Ishikawa (cell line): ENCODE measurements at regions not wholly inside any gene's neighbourhood (a gene's known extent, or its start where the extent isn't known, plus 50 kb on each side); places are given as distances from the start of the nearest gene placed in this dataset.

Experiments used
- CEBPB ChIP-seq: IDR thresholded peaks from 2 replicates; pipeline ENCODE4 v1.6.1; 2012
- CREB1 ChIP-seq: IDR thresholded peaks from 2 replicates; pipeline ENCODE4 v1.6.1; 2012; ENCODE audit warnings: low read depth
- EGR1 ChIP-seq: IDR thresholded peaks from 2 replicates; pipeline ENCODE4 v1.6.1; 2012
- EP300 ChIP-seq: IDR thresholded peaks from 2 replicates; pipeline ENCODE4 v1.6.1; 2012; ENCODE audit warnings: borderline replicate concordance
- FOXM1 ChIP-seq: IDR thresholded peaks from 2 replicates; pipeline ENCODE4 v1.6.1; 2012; ENCODE audit warnings: low read depth, borderline replicate concordance
- MAX ChIP-seq: IDR thresholded peaks from 2 replicates; pipeline ENCODE4 v1.6.1; 2012
- NFIC ChIP-seq: IDR thresholded peaks from 2 replicates; pipeline ENCODE4 v1.6.1; 2012
- RAD21 ChIP-seq: IDR thresholded peaks from 2 replicates; pipeline ENCODE4 v1.6.1; 2012; ENCODE audit warnings: low read depth
- REST ChIP-seq: IDR thresholded peaks from 2 replicates; pipeline ENCODE4 v1.6.1; 2012; ENCODE audit warnings: low read depth, mild to moderate bottlenecking
- TAF1 ChIP-seq: IDR thresholded peaks from 2 replicates; pipeline ENCODE4 v1.6.1; 2012; ENCODE audit warnings: low read depth, mild to moderate bottlenecking
- TCF12 ChIP-seq: IDR thresholded peaks from 2 replicates; pipeline ENCODE4 v1.6.1; 2012; ENCODE audit warnings: low read depth
- TEAD4 ChIP-seq: IDR thresholded peaks from 2 replicates; pipeline ENCODE4 v1.6.1; 2012
- YY1 ChIP-seq: IDR thresholded peaks from 2 replicates; pipeline ENCODE4 v1.6.1; 2012; ENCODE audit warnings: low read depth
- TF ChIP-seq, protein P1 (sequence below): IDR thresholded peaks from 2 replicates; pipeline ENCODE4 v1.6.1; 2012

GRCh38 chr11:22037505-22037904, 155.4 kb upstream of the ANO5 start:
- TF ChIP-seq MAX (no peak), TAF1 (no peak), REST (no peak), CREB1 (no peak), EP300 (no peak), FOXM1 (no peak), TCF12 (no peak), EGR1 (no peak), RAD21 (no peak), YY1 (no peak), TEAD4 (no peak), CEBPB (no peak), NFIC (no peak)
- TF ChIP-seq, protein P1, sequence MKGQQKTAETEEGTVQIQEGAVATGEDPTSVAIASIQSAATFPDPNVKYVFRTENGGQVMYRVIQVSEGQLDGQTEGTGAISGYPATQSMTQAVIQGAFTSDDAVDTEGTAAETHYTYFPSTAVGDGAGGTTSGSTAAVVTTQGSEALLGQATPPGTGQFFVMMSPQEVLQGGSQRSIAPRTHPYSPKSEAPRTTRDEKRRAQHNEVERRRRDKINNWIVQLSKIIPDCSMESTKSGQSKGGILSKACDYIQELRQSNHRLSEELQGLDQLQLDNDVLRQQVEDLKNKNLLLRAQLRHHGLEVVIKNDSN: no peak
